ENCODE measurements at regions not wholly inside any gene's neighbourhood (a gene's known extent, or its start where the extent isn't known, plus 50 kb on each side); places are given as distances from the start of the nearest gene placed in this dataset.

DNA sequence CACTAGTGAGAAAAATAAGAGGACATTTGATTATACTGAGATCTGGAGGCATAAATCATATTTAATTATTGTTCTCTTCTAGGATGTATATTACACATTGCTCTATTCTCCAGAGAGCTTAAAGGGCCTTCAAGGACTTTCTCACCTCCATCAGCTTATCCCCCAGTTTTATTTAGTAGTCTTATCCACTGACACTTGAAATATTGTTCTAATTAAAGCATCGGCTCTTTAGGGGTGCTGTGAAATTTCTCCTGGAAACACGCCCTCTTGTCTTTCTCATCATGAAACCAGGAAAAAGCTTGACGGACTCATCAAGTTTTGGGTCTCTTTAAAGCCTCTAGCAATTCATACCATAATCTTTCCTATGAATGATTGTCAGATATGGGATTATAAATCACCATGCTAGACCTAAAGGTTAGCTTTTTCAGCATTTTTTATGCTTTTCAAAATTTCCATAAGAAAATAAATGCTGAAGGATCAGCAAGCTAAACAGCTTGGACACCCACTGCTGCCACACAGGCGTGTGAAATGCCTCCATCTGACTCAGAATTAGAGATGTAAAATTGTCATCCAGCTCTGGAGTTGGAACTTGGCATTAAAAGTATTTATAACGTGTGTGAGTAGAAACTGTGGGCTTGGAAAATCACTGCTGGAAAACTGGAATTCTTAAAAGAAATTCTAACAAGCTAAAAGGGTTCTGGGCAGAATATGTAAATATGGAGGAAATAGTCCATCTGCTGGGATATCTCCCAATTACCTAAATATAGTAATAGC is 216.3 kb downstream of the CHRM2 start:
- TF ChIP-seq, protein P1, sequence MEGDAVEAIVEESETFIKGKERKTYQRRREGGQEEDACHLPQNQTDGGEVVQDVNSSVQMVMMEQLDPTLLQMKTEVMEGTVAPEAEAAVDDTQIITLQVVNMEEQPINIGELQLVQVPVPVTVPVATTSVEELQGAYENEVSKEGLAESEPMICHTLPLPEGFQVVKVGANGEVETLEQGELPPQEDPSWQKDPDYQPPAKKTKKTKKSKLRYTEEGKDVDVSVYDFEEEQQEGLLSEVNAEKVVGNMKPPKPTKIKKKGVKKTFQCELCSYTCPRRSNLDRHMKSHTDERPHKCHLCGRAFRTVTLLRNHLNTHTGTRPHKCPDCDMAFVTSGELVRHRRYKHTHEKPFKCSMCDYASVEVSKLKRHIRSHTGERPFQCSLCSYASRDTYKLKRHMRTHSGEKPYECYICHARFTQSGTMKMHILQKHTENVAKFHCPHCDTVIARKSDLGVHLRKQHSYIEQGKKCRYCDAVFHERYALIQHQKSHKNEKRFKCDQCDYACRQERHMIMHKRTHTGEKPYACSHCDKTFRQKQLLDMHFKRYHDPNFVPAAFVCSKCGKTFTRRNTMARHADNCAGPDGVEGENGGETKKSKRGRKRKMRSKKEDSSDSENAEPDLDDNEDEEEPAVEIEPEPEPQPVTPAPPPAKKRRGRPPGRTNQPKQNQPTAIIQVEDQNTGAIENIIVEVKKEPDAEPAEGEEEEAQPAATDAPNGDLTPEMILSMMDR (IDR thresholded peaks at IDR 0.05): no peak
- intact Hi-C loops (cut with DNase I): no loop called here
- ATAC-seq (no peak), DNase-seq (no peak)
- H3K4me3 ChIP-seq: no peak overlapping the region
- H3K36me3 ChIP-seq: no peaks in the 10 kb centered on the region
- H3K9me3 ChIP-seq: no peaks in the 10 kb centered on the region
- no peaks in the 10 kb centered on the region for H3K4me1 ChIP-seq
- no peaks in the 10 kb centered on the region for H3K27me3 ChIP-seq
- H3K27ac ChIP-seq: no peak overlapping the region

DNA sequence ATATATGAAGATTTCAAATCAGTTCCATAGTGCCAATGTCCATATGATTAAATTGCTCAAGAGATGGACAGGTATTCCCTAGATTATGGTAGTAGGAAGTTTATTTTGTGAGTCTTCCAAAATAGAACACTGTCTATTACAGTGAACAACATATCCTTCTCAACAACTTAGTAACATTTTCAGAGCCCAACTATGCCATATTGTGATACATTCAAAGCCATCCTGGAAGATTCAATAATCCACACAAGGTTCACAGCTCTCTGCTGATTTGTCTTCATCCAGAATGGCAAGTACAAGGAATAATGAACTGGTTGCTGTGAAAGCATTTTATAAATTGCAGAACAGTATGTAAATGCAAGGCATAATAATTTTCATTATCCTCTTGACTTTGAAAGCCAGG is 213.9 kb downstream of the CHRM2 start:
- Histone ChIP-seq H3K4me1 (no peaks in the 10 kb centered on the region), H3K4me3 (no peak overlapping the region), H3K27ac (no peak overlapping the region), H3K9me3 (no peaks in the 10 kb centered on the region), H3K36me3 (no peaks in the 10 kb centered on the region), H3K27me3 (no peaks in the 10 kb centered on the region)
- no peak for DNase-seq
- TF ChIP-seq, protein P1 (IDR thresholded peaks at IDR 0.05): no peak
- intact Hi-C loops (cut with DNase I): no loop called here
- no peak for ATAC-seq

DNA sequence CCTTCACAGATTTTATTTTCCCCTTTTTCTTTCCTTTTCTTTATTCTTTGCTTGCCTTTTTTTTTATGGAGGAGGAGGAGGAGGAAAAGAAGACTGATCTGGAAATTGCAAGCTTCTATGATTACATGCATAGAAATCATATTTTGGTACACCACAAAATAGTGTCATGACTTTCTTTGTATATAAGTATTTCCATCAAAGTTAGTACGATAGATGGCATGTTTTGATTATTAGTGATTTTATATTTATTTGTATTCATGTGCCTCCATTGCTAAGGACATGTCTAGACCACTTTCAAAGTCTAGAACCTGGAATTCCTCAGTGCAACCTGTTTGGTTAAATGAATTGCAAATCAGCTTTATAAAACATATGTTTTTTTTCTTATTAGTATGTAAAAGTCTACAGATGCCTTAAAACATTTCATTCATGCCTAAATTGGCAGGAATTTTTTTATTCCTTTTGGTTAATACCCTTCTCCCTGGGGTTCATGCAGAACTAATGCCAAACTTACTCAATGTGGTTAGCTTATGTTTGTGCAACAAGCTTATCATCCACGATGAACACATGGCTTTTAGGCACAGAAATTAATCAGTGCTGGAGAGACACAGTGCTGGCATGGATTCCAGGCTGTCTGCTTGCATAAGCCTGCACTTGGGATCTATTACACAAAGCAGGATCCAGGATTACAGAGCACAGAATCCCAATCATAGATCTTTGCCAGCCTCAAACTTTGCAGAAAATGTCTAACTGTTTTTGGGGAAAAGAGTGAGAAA is 213.1 kb downstream of the CHRM2 start:
- H3K4me1 ChIP-seq: no peaks in the 10 kb centered on the region
- H3K4me3 ChIP-seq: no peak overlapping the region
- no peaks in the 10 kb centered on the region for H3K9me3 ChIP-seq
- intact Hi-C loops (cut with DNase I): no loop called here
- TF ChIP-seq, protein P1 (IDR thresholded peaks at IDR 0.05): no peak
- no peaks in the 10 kb centered on the region for H3K27me3 ChIP-seq
- no peak overlapping the region for H3K27ac ChIP-seq
- no peaks in the 10 kb centered on the region for H3K36me3 ChIP-seq
- DNase-seq (peak in 2 of 4 donors; percentile 20 to 60), ATAC-seq (peak; percentile 33)

DNA sequence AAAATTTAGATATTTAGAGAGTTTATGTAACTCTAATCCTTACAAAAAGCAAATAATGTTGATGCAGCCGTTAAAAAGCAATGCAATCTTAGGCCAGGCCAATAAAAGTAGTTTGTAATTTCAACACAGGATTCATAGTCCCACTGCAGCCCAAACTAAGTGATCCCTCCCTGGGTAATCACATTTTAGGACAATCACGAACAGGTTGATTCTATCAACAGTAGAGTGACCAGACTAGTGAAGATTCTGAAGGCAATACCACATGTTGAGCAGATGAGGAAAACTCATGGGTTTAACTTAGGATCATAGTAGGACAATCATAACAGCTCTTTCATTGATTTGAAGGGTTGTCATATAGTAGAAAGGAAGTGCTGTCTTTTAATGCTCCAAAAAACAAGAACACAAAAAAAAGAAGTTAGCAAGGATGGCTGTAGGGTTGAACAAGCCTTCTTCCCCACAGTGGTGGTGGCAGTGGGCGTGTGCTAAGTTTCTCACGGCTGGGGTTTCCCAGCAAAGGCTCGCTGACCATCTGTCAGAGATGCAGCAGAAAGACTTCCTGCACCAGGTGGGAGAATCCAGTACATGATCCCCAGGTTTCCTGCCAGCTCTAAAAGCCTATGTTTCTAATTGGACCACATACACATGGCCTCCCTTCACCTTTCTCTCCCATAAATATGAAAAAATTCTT is 212.2 kb downstream of the CHRM2 start:
- H3K9me3 ChIP-seq: no peaks in the 10 kb centered on the region
- H3K4me1 ChIP-seq: no peaks in the 10 kb centered on the region
- ATAC-seq (no peak), DNase-seq (no peak)
- no peak overlapping the region for H3K4me3 ChIP-seq
- no peak overlapping the region for H3K27ac ChIP-seq
- intact Hi-C loops (cut with DNase I): no loop called here
- no peaks in the 10 kb centered on the region for H3K36me3 ChIP-seq
- TF ChIP-seq, protein P1 (IDR thresholded peaks at IDR 0.05): no peak
- no peaks in the 10 kb centered on the region for H3K27me3 ChIP-seq

DNA sequence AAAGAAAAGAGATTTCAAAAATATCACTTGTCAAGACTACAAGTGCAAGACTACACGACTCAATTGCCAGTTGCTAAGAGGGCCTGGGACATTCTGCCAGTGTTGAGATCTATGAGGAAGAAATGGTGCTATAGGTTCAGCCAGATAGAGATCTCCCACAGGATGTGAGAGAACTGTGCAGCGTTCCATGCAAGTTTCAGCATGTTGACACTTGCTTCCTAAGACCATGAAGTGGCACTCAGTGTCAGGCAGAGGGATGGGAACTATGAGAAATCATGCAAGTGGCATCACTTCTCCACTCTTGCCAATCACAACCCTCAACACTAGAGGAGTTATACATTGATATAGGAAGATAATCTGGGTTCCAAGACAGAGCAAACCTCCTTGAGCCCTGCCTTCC is 210.3 kb downstream of the CHRM2 start:
- Histone ChIP-seq H3K9me3 (no peaks in the 10 kb centered on the region), H3K4me1 (no peaks in the 10 kb centered on the region), H3K36me3 (no peaks in the 10 kb centered on the region), H3K4me3 (no peak overlapping the region), H3K27me3 (no peaks in the 10 kb centered on the region), H3K27ac (no peak overlapping the region)
- ATAC-seq (no peak), DNase-seq (no peak)
- intact Hi-C loops (cut with DNase I): no loop called here
- TF ChIP-seq, protein P1 (IDR thresholded peaks at IDR 0.05): no peak

All from left lung (tissue), 4 donors.